Liver (tissue), 8 donors: ENCODE measurements at regions not wholly inside any gene's neighbourhood (a gene's known extent, or its start where the extent isn't known, plus 50 kb on each side); places are given as distances from the start of the nearest gene placed in this dataset.

Experiments
- DNase-seq: peaks from one replicate; pipeline ENCODE4 v3.0.0-alpha.2; 2017; ENCODE audit warnings: low spot score
- H3K27ac ChIP-seq, 2 donors: one replicate each; pipeline ENCODE4 v1.7.0; 2013; ENCODE audit warnings: inconsistent platforms in 2 of 2, low read length in 2 of 2, control low read depth in 1 of 2, low read depth in 1 of 2, mild to moderate bottlenecking in 1 of 2
- H3K27me3 ChIP-seq, 4 donors: one replicate each; pipeline versions ENCODE4 v1.6.1 to v1.7.0; 2013; ENCODE audit warnings: low read length in 3 of 4, inconsistent platforms in 1 of 4, mild to moderate bottlenecking in 1 of 4, moderate library complexity in 1 of 4; ENCODE audit not compliant: control insufficient read depth in 4 of 4, insufficient read depth in 4 of 4
- H3K36me3 ChIP-seq, 4 donors: one replicate each; pipeline versions ENCODE4 v1.6.1 to v1.7.0; 2013; ENCODE audit warnings: low read length in 3 of 4, mild to moderate bottlenecking in 3 of 4, low read depth in 1 of 4, moderate library complexity in 1 of 4; ENCODE audit not compliant: control insufficient read depth in 4 of 4, insufficient read depth in 3 of 4
- H3K4me1 ChIP-seq, 4 donors: one replicate each; pipeline versions ENCODE4 v1.6.1 to v1.7.0; 2013; ENCODE audit warnings: low read length in 3 of 4, mild to moderate bottlenecking in 3 of 4, moderate library complexity in 1 of 4; ENCODE audit not compliant: control insufficient read depth in 4 of 4, insufficient read depth in 4 of 4
- H3K4me3 ChIP-seq, 3 donors: one replicate each; pipeline versions ENCODE4 v1.6.1 to v1.7.0; 2013; ENCODE audit warnings: low read length in 3 of 3, control low read depth in 1 of 3, low read depth in 1 of 3, mild to moderate bottlenecking in 1 of 3
- H3K9ac ChIP-seq, 2 donors: one replicate each; pipeline ENCODE4 v1.7.0; 2013; ENCODE audit warnings: low read length in 2 of 2, mild to moderate bottlenecking in 2 of 2, moderate library complexity in 2 of 2, control low read depth in 1 of 2, low read depth in 1 of 2
- H3K9me3 ChIP-seq, 4 donors: one replicate each; pipeline versions ENCODE4 v1.6.1 to v1.7.0; 2013; ENCODE audit warnings: low read length in 3 of 4; ENCODE audit not compliant: control insufficient read depth in 4 of 4
- ATF3 ChIP-seq: IDR thresholded peaks from 2 replicates; pipeline ENCODE4 v1.6.1; 2016; ENCODE audit warnings: antibody characterized with exemption
- EGR1 ChIP-seq, 2 donors: IDR thresholded peaks; 2 replicates each; pipeline ENCODE4 v1.6.1; 2016 to 2018; ENCODE audit warnings: antibody characterized with exemption in 2 of 2, low read depth in 2 of 2
- FOXA1 ChIP-seq: IDR thresholded peaks from 2 replicates; pipeline ENCODE4 v1.6.1; 2016; ENCODE audit warnings: antibody characterized with exemption
- GABPA ChIP-seq, 2 donors: IDR thresholded peaks in 1 of 2; conservative IDR thresholded peaks in 1 of 2; 2 replicates each; pipeline ENCODE4 v1.6.1; 2016; ENCODE audit warnings: antibody characterized with exemption in 2 of 2, mild to moderate bottlenecking in 1 of 2, moderate library complexity in 1 of 2
- HNF4A ChIP-seq, 2 donors: conservative IDR thresholded peaks; 2 replicates each; pipeline ENCODE4 v1.6.1; 2016; ENCODE audit warnings: antibody characterized with exemption in 2 of 2, mild to moderate bottlenecking in 2 of 2
- HNF4G ChIP-seq: IDR thresholded peaks from 2 replicates; pipeline ENCODE4 v1.6.1; 2016; ENCODE audit warnings: antibody characterized with exemption
- JUND ChIP-seq, 2 donors: IDR thresholded peaks; 2 replicates each; pipeline ENCODE4 v1.6.1; 2016; ENCODE audit warnings: antibody characterized with exemption in 2 of 2
- NR2F2 ChIP-seq: IDR thresholded peaks from 2 replicates; pipeline ENCODE4 v1.6.1; 2016; ENCODE audit warnings: antibody characterized with exemption
- RAD21 ChIP-seq, 2 donors: IDR thresholded peaks; 2 replicates each; pipeline ENCODE4 v1.6.1; 2016; ENCODE audit warnings: antibody characterized with exemption in 2 of 2, mild to moderate bottlenecking in 2 of 2
- REST ChIP-seq: IDR thresholded peaks from 2 replicates; pipeline ENCODE4 v1.6.1; 2016; ENCODE audit warnings: antibody characterized with exemption, mild to moderate bottlenecking
- RXRA ChIP-seq, 2 donors: IDR thresholded peaks; 2 replicates each; pipeline ENCODE4 v1.6.1; 2017 to 2018; ENCODE audit warnings: antibody characterized with exemption in 2 of 2, mild to moderate bottlenecking in 1 of 2
- SP1 ChIP-seq: IDR thresholded peaks from 2 replicates; pipeline ENCODE4 v1.6.1; 2018; ENCODE audit warnings: antibody characterized with exemption, mild to moderate bottlenecking
- TAF1 ChIP-seq: conservative IDR thresholded peaks from 2 replicates; pipeline ENCODE4 v1.6.1; 2016; ENCODE audit warnings: antibody characterized with exemption, mild to moderate bottlenecking
- YY1 ChIP-seq: IDR thresholded peaks from 2 replicates; pipeline ENCODE4 v1.6.1; 2016; ENCODE audit warnings: antibody characterized with exemption, mild to moderate bottlenecking
- WGBS: extraction: QIAGEN DNeasy Blood & Tissue Kit; methylation state at CpG from one replicate; pipeline ENCODE4 v1.1.7; 2013; 5-methylcytosine and 5-hydroxymethylcytosine counted together
- TF ChIP-seq, protein P1 (sequence below): fragments of 150-350 bp; IDR thresholded peaks from 2 replicates; pipeline ENCODE4 v1.5.1; 2017; ENCODE audit warnings: improper control_type of control experiment, low read depth, low read length; ENCODE audit not compliant: missing input control
- TF ChIP-seq, protein P2 (sequence below): IDR thresholded peaks from 2 replicates; pipeline ENCODE4 v1.6.1; 2016; ENCODE audit warnings: antibody characterized with exemption
- donor health status: healthy.
- donor health status: healthy.
- donor health status: healthy.
- donor health status: healthy.
- donor health status: healthy.

DNA sequence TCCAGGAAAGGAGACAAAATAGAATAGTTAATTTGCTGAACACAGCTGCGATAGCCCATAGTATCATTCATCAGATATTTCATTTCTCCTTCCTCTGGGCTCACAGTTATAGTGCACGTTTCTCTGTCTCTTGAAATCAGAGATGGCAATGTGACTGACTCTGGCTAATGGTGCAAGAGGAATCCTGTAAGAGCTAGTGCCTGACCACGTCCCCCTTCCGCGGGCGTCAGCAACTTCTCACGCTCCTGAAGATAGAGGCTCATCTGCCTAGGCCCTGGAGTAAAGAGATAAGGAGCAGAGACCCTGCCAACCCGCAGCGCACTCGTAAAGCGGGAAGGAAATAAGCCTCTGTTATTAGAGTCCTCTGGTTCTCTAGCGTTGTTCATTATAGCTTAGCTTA is 391.8 kb downstream of the VPS13C start:
- Histone ChIP-seq H3K9me3 (no peaks in the 10 kb centered on the region), H3K4me3 (no peak overlapping the region), H3K9ac (no peak overlapping the region), H3K27me3 (peaks cover 0 to 6% (median 0%) of the 10 kb centered on the region in 4 donors), H3K36me3 (no peaks in the 10 kb centered on the region), H3K27ac (no peak overlapping the region), H3K4me1 (no peaks in the 10 kb centered on the region)
- peak; percentile 60 for DNase-seq
- WGBS: 66% methylated on average over 12 of the region's 12 CpGs
- TF ChIP-seq, protein P1, sequence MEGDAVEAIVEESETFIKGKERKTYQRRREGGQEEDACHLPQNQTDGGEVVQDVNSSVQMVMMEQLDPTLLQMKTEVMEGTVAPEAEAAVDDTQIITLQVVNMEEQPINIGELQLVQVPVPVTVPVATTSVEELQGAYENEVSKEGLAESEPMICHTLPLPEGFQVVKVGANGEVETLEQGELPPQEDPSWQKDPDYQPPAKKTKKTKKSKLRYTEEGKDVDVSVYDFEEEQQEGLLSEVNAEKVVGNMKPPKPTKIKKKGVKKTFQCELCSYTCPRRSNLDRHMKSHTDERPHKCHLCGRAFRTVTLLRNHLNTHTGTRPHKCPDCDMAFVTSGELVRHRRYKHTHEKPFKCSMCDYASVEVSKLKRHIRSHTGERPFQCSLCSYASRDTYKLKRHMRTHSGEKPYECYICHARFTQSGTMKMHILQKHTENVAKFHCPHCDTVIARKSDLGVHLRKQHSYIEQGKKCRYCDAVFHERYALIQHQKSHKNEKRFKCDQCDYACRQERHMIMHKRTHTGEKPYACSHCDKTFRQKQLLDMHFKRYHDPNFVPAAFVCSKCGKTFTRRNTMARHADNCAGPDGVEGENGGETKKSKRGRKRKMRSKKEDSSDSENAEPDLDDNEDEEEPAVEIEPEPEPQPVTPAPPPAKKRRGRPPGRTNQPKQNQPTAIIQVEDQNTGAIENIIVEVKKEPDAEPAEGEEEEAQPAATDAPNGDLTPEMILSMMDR: no peak
- no peak for TF ChIP-seq HNF4A (conservative IDR thresholded peaks at IDR 0.05)
- TF ChIP-seq HNF4G: no peak
- no peak for TF ChIP-seq FOXA1
- TF ChIP-seq TAF1: no peak
- TF ChIP-seq RXRA (IDR thresholded peaks at IDR 0.05): no peak
- TF ChIP-seq GABPA (IDR thresholded peaks at IDR 0.05 in 1 of 2, conservative IDR thresholded peaks at IDR 0.05 in 1 of 2): no peak
- no peak for TF ChIP-seq RAD21 (IDR thresholded peaks at IDR 0.05)
- TF ChIP-seq YY1: no peak
- TF ChIP-seq, protein P2, sequence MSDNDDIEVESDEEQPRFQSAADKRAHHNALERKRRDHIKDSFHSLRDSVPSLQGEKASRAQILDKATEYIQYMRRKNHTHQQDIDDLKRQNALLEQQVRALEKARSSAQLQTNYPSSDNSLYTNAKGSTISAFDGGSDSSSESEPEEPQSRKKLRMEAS: no peak
- TF ChIP-seq SP1: no peak
- TF ChIP-seq JUND (IDR thresholded peaks at IDR 0.05): no peak
- no peak for TF ChIP-seq EGR1 (IDR thresholded peaks at IDR 0.05; ENCODE audit: low read depth in 2 of 2)
- TF ChIP-seq REST: no peak
- TF ChIP-seq ATF3: no peak

DNA sequence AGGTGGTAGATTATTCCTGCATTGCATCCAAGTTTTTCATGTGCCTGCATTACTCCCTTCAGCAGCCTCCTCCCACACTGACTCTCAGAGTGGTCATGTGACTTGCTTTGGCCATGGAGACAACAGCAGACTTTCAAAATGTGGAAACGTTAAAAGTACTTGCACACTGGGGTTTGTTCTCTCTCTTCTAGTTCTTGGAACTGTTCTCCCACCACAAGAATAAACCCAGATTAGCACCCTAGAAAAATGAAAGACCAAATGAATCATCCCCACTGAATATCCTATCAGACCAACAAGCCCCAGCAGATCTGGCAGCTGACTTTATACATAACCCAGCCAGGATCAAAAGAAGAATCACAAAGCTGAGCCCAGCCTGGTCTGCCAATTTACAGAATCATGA is 398.5 kb downstream of the VPS13C start:
- Histone ChIP-seq H3K9ac (no peak overlapping the region), H3K27me3 (peaks cover 0 to 9% (median 0%) of the 10 kb centered on the region in 4 donors), H3K9me3 (no peaks in the 10 kb centered on the region), H3K27ac (no peak overlapping the region), H3K4me3 (no peak overlapping the region), H3K4me1 (no peaks in the 10 kb centered on the region), H3K36me3 (no peaks in the 10 kb centered on the region)
- WGBS: 52% methylated on average over 1 of the region's 1 CpG
- no peak for DNase-seq
- TF ChIP-seq NR2F2: no peak
- no peak for TF ChIP-seq ATF3
- TF ChIP-seq REST: no peak
